GM21367 (cell line): ENCODE measurements at regions not wholly inside any gene's neighbourhood (a gene's known extent, or its start where the extent isn't known, plus 50 kb on each side); places are given as distances from the start of the nearest gene placed in this dataset.

ENCODE experiments used
- ATAC-seq: cut with Tn5 transposase; IDR thresholded peaks from one replicate; pipeline ENCODE4 v1.9.1; 2021; ENCODE audit not compliant: unreplicated experiment

GRCh38 chr4:19372390-19372789, 879.3 kb upstream of the SLIT2 start:
- no peak for ATAC-seq

- no peak for ATAC-seq
Observed at GRCh38 chr4:19368800-19369199, 882.9 kb upstream of the SLIT2 start.

GRCh38 chr4:19366916-19367315, 884.8 kb upstream of the SLIT2 start:
- no peak for ATAC-seq

GRCh38 chr4:19358015-19358414, 893.7 kb upstream of the SLIT2 start:
- no peak for ATAC-seq

- no peak for ATAC-seq
Observed at GRCh38 chr4:19349416-19349815, 902.3 kb upstream of the SLIT2 start.

- ATAC-seq = no peak
Observed at GRCh38 chr4:19348746-19349145, 903.0 kb upstream of the SLIT2 start.

GRCh38 chr4:19346636-19347035, 905.1 kb upstream of the SLIT2 start:
- ATAC-seq = no peak

GRCh38 chr4:19329631-19330030, 922.1 kb upstream of the SLIT2 start:
- ATAC-seq = no peak

GRCh38 chr4:19329077-19329476, 922.6 kb upstream of the SLIT2 start:
- no peak for ATAC-seq

GRCh38 chr4:19327364-19327763, 924.3 kb upstream of the SLIT2 start:
- no peak for ATAC-seq

GRCh38 chr4:19324184-19324583, 927.5 kb upstream of the SLIT2 start:
- no peak for ATAC-seq

GRCh38 chr4:19319607-19320006, 932.1 kb upstream of the SLIT2 start:
- no peak for ATAC-seq

GRCh38 chr4:19317377-19317776, 934.3 kb upstream of the SLIT2 start:
- ATAC-seq = no peak

GRCh38 chr4:19314116-19314515, 937.6 kb upstream of the SLIT2 start:
- ATAC-seq = no peak

- no peak for ATAC-seq
Observed at GRCh38 chr4:19309378-19309777, 942.3 kb upstream of the SLIT2 start.

- ATAC-seq = no peak
Observed at GRCh38 chr4:19304028-19304427, 947.7 kb upstream of the SLIT2 start.

- ATAC-seq = no peak
Observed at GRCh38 chr4:19301527-19301926, 950.2 kb upstream of the SLIT2 start.

GRCh38 chr4:19300213-19300612, 951.5 kb upstream of the SLIT2 start:
- no peak for ATAC-seq

- no peak for ATAC-seq
Observed at GRCh38 chr4:19298998-19299397, 952.7 kb upstream of the SLIT2 start.

GRCh38 chr4:19293781-19294180, 957.9 kb upstream of the SLIT2 start:
- no peak for ATAC-seq

- no peak for ATAC-seq
Observed at GRCh38 chr4:19293080-19293479, 958.6 kb upstream of the SLIT2 start.

GRCh38 chr4:19286924-19287323, 964.8 kb upstream of the SLIT2 start:
- no peak for ATAC-seq

GRCh38 chr4:19285146-19285545, 966.6 kb upstream of the SLIT2 start:
- no peak for ATAC-seq

GRCh38 chr4:19278665-19279064, 973.0 kb upstream of the SLIT2 start:
- ATAC-seq = no peak
